Gastroesophageal sphincter (tissue), 4 donors: ENCODE measurements at regions not wholly inside any gene's neighbourhood (a gene's known extent, or its start where the extent isn't known, plus 50 kb on each side); places are given as distances from the start of the nearest gene placed in this dataset.

Experiments used
- ATAC-seq: fragments of 150-250 bp; one replicate; pipeline ENCODE4 v1.9.1; 2016; ENCODE audit warnings: mild to moderate bottlenecking, moderate library complexity
- H3K27ac ChIP-seq, 4 donors: fragments of 200-600 bp; sonication (generic) in 3 of 4; 1 replicate in 3 of 4; 2 replicates in 1 of 4; pipeline ENCODE4 v1.5.1; 2016 to 2019
- H3K27me3 ChIP-seq: fragments of 200-600 bp; sonication (generic); one replicate; pipeline ENCODE4 v1.5.1; 2019
- H3K36me3 ChIP-seq, 2 donors: fragments of 200-600 bp; sonication (generic); one replicate each; pipeline ENCODE4 v1.5.1; 2019; ENCODE audit warnings: control low read depth in 1 of 2
- H3K4me1 ChIP-seq, 3 donors: fragments of 200-600 bp; sonication (generic); 1 replicate in 2 of 3; 2 replicates in 1 of 3; pipeline ENCODE4 v1.5.1; 2016 to 2019; ENCODE audit warnings: control low read depth in 2 of 3
- H3K4me3 ChIP-seq, 2 donors: fragments of 200-600 bp; sonication (generic); one replicate each; pipeline ENCODE4 v1.5.1; 2019; ENCODE audit warnings: mild to moderate bottlenecking in 1 of 2, moderate library complexity in 1 of 2
- H3K9me3 ChIP-seq, 3 donors: fragments of 200-600 bp; sonication (generic); one replicate each; pipeline ENCODE4 v1.5.1; 2017 to 2019; ENCODE audit warnings: control low read depth in 2 of 3
- CTCF ChIP-seq, 4 experiments: fragments of 200-600 bp in 2 of 4; fragments of 450-650 bp in 2 of 4; sonication (generic) in 1 of 4; IDR thresholded peaks; one replicate each; pipeline ENCODE4 v1.5.1; 2017 to 2019; ENCODE audit warnings: antibody characterized with exemption in 4 of 4, mild to moderate bottlenecking in 2 of 4, moderate library complexity in 2 of 4
- EP300 ChIP-seq: sonication (generic); formaldehyde crosslinking; IDR thresholded peaks from one replicate; pipeline ENCODE4 v1.6.1; 2017; ENCODE audit warnings: antibody characterized with exemption, mild to moderate bottlenecking
- POLR2A ChIP-seq, 2 donors: fragments of 450-650 bp; IDR thresholded peaks; one replicate each; pipeline ENCODE4 v1.6.1; 2017; ENCODE audit warnings: antibody characterized with exemption in 2 of 2, mild to moderate bottlenecking in 2 of 2, moderate library complexity in 1 of 2
- POLR2AphosphoS5 ChIP-seq: sonication (generic); formaldehyde crosslinking; IDR thresholded peaks from one replicate; pipeline ENCODE4 v1.6.1; 2017; ENCODE audit warnings: antibody characterized with exemption
- WGBS, 2 donors: methylation state at CpG; one replicate each; pipeline ENCODE4 v1.1.5; 2018; ENCODE audit warnings: low coverage in 1 of 2; 5-methylcytosine and 5-hydroxymethylcytosine counted together

GRCh38 chr5:51559921-51560658 lies 176.8 kb downstream of the ISL1 start:
- Histone ChIP-seq H3K9me3 (no peaks in the 10 kb centered on the region), H3K27me3 (no peaks in the 10 kb centered on the region), H3K27ac (no peak overlapping the region), H3K36me3 (no peaks in the 10 kb centered on the region), H3K4me1 (no peaks in the 10 kb centered on the region), H3K4me3 (no peak overlapping the region)
- 70 to 78% methylated on average over 2 of the region's 2 CpGs for WGBS, 2 donors
- ATAC-seq, result no peak
- no peak for TF ChIP-seq POLR2A (IDR thresholded peaks at IDR 0.05)
- no peak for TF ChIP-seq POLR2AphosphoS5
- TF ChIP-seq CTCF (IDR thresholded peaks at IDR 0.05), result no peak
- TF ChIP-seq EP300, result no peak

GRCh38 chr5:51566953-51567352 lies 183.7 kb downstream of the ISL1 start:
- Histone ChIP-seq H3K9me3 (no peaks in the 10 kb centered on the region), H3K27ac (no peak overlapping the region), H3K36me3 (no peaks in the 10 kb centered on the region), H3K4me3 (no peak overlapping the region), H3K27me3 (no peaks in the 10 kb centered on the region), H3K4me1 (no peaks in the 10 kb centered on the region)
- ATAC-seq, result no peak
- WGBS, 2 donors, result 50 to 71% methylated on average over 1 of the region's 1 CpG
- TF ChIP-seq EP300 (no peak), POLR2AphosphoS5 (no peak), POLR2A (IDR thresholded peaks at IDR 0.05) (no peak), CTCF (IDR thresholded peaks at IDR 0.05) (no peak)

- no peak for ATAC-seq
- no peaks in the 10 kb centered on the region for H3K9me3 ChIP-seq
Observed at GRCh38 chr5:51567636-51568035, 184.4 kb downstream of the ISL1 start.

GRCh38 chr5:51573835-51574234 lies 190.6 kb downstream of the ISL1 start:
- H3K27ac ChIP-seq, result no peak overlapping the region
- no peaks in the 10 kb centered on the region for H3K27me3 ChIP-seq
- no peak for TF ChIP-seq CTCF (IDR thresholded peaks at IDR 0.05)
- no peak for TF ChIP-seq EP300
- no peak for TF ChIP-seq POLR2A (IDR thresholded peaks at IDR 0.05)
- no peak for TF ChIP-seq POLR2AphosphoS5
- no peak overlapping the region for H3K4me3 ChIP-seq
- no peaks in the 10 kb centered on the region for H3K4me1 ChIP-seq
- ATAC-seq, result no peak
- peaks cover 0 to 5% (median 0%) of the 10 kb centered on the region in 3 donors for H3K9me3 ChIP-seq
- 51 to 57% methylated on average over 4 to 5 of the region's 5 CpGs for WGBS, 2 donors
- no peaks in the 10 kb centered on the region for H3K36me3 ChIP-seq

More at GRCh38 chr5:51567636-51568035, 184.4 kb downstream of the ISL1 start:
- H3K4me3 ChIP-seq, result no peak overlapping the region
- TF ChIP-seq POLR2A (IDR thresholded peaks at IDR 0.05), result no peak
- no peak for TF ChIP-seq CTCF (IDR thresholded peaks at IDR 0.05)
- TF ChIP-seq POLR2AphosphoS5, result no peak
- TF ChIP-seq EP300, result no peak
- H3K4me1 ChIP-seq, result no peaks in the 10 kb centered on the region
- H3K27me3 ChIP-seq, result no peaks in the 10 kb centered on the region
- H3K36me3 ChIP-seq, result no peaks in the 10 kb centered on the region
- H3K27ac ChIP-seq, result no peak overlapping the region

- Histone ChIP-seq H3K27me3 (no peaks in the 10 kb centered on the region), H3K36me3 (no peaks in the 10 kb centered on the region), H3K9me3 (no peaks in the 10 kb centered on the region), H3K4me3 (no peak overlapping the region), H3K4me1 (no peaks in the 10 kb centered on the region), H3K27ac (no peak overlapping the region)
- 63 to 100% methylated on average over 1 to 3 of the region's 3 CpGs for WGBS, 2 donors
- no peak for ATAC-seq
- TF ChIP-seq EP300 (no peak), CTCF (IDR thresholded peaks at IDR 0.05) (no peak), POLR2A (IDR thresholded peaks at IDR 0.05) (no peak), POLR2AphosphoS5 (no peak)
Observed at GRCh38 chr5:51582871-51583394, 199.7 kb downstream of the ISL1 start.
